Fibroblast of lung (primary cell): ENCODE measurements at regions not wholly inside any gene's neighbourhood (a gene's known extent, or its start where the extent isn't known, plus 50 kb on each side); places are given as distances from the start of the nearest gene placed in this dataset.

Source experiments
- EZH2 ChIP-seq: IDR thresholded peaks from 2 replicates; pipeline ENCODE4 v1.5.1; 2012; ENCODE audit warnings: low read length, control low read depth, mild to moderate bottlenecking; ENCODE audit errors: missing control alignments
- TF ChIP-seq, protein P1 (sequence below), 2 donors: IDR thresholded peaks in 1 of 2; conservative IDR thresholded peaks in 1 of 2; 1 replicate in 1 of 2; 2 replicates in 1 of 2; pipeline ENCODE4 v1.5.1; 2011 to 2012; ENCODE audit warnings: low read length in 2 of 2, control low read depth in 1 of 2, inconsistent platforms in 1 of 2, low read depth in 1 of 2, mild to moderate bottlenecking in 1 of 2

DNA sequence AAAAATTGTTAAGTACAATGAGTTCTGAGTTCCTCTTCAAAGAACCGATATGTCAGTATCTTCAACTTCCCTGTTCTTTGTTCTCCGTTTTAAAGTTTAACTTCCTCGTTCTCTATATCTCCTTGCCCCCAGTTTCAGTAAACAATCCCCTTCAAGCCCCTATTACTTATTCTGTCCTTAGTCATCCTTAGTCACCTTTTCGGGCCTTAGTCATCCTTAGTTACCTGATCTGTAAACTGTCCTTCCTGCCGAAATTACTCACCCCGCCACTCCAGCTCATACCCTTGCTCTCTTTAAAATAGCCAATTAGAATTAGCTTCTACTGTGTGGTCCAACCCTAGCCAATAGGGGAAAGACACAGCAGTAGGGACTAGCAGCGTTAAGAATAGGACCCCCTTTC lies 1165.6 kb downstream of the NSUN3 start:
- TF ChIP-seq, protein P1, sequence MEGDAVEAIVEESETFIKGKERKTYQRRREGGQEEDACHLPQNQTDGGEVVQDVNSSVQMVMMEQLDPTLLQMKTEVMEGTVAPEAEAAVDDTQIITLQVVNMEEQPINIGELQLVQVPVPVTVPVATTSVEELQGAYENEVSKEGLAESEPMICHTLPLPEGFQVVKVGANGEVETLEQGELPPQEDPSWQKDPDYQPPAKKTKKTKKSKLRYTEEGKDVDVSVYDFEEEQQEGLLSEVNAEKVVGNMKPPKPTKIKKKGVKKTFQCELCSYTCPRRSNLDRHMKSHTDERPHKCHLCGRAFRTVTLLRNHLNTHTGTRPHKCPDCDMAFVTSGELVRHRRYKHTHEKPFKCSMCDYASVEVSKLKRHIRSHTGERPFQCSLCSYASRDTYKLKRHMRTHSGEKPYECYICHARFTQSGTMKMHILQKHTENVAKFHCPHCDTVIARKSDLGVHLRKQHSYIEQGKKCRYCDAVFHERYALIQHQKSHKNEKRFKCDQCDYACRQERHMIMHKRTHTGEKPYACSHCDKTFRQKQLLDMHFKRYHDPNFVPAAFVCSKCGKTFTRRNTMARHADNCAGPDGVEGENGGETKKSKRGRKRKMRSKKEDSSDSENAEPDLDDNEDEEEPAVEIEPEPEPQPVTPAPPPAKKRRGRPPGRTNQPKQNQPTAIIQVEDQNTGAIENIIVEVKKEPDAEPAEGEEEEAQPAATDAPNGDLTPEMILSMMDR (conservative IDR thresholded peaks at IDR 0.05 in 1 of 2, IDR thresholded peaks at IDR 0.05 in 1 of 2; ENCODE audit: low read depth in 1 of 2, low read length in 2 of 2): no peak
- no peak for TF ChIP-seq EZH2
